Osteoblast (primary cell): ENCODE measurements at regions not wholly inside any gene's neighbourhood (a gene's known extent, or its start where the extent isn't known, plus 50 kb on each side); places are given as distances from the start of the nearest gene placed in this dataset.

Experiments
- DNase-seq: peaks from one replicate; pipeline ENCODE4 v3.0.0; 2011; ENCODE audit warnings: low spot score, mixed read lengths; ENCODE audit not compliant: insufficient read length; ENCODE audit errors: missing footprints
- H2AFZ ChIP-seq: 2 replicates; pipeline ENCODE4 v1.6.0; 2011; ENCODE audit warnings: mild to moderate bottlenecking, low read length
- H3K27ac ChIP-seq: 2 replicates; pipeline ENCODE4 v1.5.1; 2011; ENCODE audit warnings: mild to moderate bottlenecking, low read depth, low read length, moderate library complexity
- H3K27me3 ChIP-seq: 2 replicates; pipeline ENCODE4 v1.6.0; 2012; ENCODE audit warnings: mild to moderate bottlenecking, control low read depth, inconsistent platforms, low read length, moderate library complexity; ENCODE audit not compliant: insufficient read depth
- H3K36me3 ChIP-seq: 2 replicates; pipeline ENCODE4 v1.5.1; 2011; ENCODE audit warnings: mild to moderate bottlenecking, low read length, control low read depth, moderate library complexity; ENCODE audit not compliant: insufficient read depth
- H3K4me1 ChIP-seq: 2 replicates; pipeline ENCODE4 v1.5.1; 2011; ENCODE audit warnings: mild to moderate bottlenecking, low read length, control low read depth, moderate library complexity; ENCODE audit not compliant: insufficient read depth
- H3K4me2 ChIP-seq: 2 replicates; pipeline ENCODE4 v1.6.0; 2011; ENCODE audit warnings: mild to moderate bottlenecking, low read length; ENCODE audit not compliant: insufficient read depth
- H3K4me3 ChIP-seq: fragments of 200-600 bp; sonication (generic); 3 replicates; pipeline ENCODE4 v1.5.1; 2012; ENCODE audit warnings: mild to moderate bottlenecking, low read length, inconsistent platforms; ENCODE audit not compliant: insufficient read depth
- H3K79me2 ChIP-seq: 2 replicates; pipeline ENCODE4 v1.6.0; 2012; ENCODE audit warnings: mild to moderate bottlenecking, low read length, control low read depth, inconsistent platforms; ENCODE audit not compliant: insufficient read depth
- H3K9me3 ChIP-seq: 2 replicates; pipeline ENCODE4 v1.5.1; 2011; ENCODE audit warnings: low read depth, low read length, control low read depth
- H4K20me1 ChIP-seq: 2 replicates; pipeline ENCODE4 v1.6.0; 2012; ENCODE audit warnings: mild to moderate bottlenecking, low read length, control low read depth; ENCODE audit not compliant: insufficient read depth
- TF ChIP-seq, protein P1 (sequence below): IDR thresholded peaks from 2 replicates; pipeline ENCODE4 v1.5.1; 2011; ENCODE audit warnings: mild to moderate bottlenecking, low read depth, low read length, moderate library complexity; ENCODE audit errors: extremely low read depth

DNA sequence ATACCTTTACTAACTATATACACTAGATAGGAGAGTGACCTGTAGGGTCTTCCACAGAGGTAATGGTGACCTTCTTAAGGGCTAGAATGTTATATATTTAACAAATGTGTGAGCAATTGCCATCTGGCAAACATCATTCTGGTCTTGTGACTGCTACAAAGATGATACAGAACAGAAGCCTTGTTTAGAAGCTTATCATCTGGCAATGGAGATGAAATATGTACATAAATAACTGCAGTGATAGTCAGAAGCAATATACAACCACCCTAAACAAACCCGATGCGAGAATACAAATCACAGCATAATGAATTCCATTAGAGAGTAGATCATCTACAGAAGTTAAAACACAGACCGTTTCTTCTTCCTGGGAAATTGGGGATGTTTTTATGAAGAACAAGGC lies 952.7 kb upstream of the SLIT2 start:
- Histone ChIP-seq H3K4me1 (peaks cover 3% of the 10 kb centered on the region), H3K79me2 (no peaks in the 10 kb centered on the region), H3K27me3 (no peaks in the 10 kb centered on the region), H3K9me3 (no peaks in the 10 kb centered on the region), H3K4me3 (no peak overlapping the region), H4K20me1 (no peaks in the 10 kb centered on the region), H3K4me2 (no peak overlapping the region), H3K36me3 (no peaks in the 10 kb centered on the region), H2AFZ (no peak overlapping the region), H3K27ac (no peak overlapping the region)
- DNase-seq, result no peak
- TF ChIP-seq, protein P1, sequence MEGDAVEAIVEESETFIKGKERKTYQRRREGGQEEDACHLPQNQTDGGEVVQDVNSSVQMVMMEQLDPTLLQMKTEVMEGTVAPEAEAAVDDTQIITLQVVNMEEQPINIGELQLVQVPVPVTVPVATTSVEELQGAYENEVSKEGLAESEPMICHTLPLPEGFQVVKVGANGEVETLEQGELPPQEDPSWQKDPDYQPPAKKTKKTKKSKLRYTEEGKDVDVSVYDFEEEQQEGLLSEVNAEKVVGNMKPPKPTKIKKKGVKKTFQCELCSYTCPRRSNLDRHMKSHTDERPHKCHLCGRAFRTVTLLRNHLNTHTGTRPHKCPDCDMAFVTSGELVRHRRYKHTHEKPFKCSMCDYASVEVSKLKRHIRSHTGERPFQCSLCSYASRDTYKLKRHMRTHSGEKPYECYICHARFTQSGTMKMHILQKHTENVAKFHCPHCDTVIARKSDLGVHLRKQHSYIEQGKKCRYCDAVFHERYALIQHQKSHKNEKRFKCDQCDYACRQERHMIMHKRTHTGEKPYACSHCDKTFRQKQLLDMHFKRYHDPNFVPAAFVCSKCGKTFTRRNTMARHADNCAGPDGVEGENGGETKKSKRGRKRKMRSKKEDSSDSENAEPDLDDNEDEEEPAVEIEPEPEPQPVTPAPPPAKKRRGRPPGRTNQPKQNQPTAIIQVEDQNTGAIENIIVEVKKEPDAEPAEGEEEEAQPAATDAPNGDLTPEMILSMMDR, result no peak

DNA sequence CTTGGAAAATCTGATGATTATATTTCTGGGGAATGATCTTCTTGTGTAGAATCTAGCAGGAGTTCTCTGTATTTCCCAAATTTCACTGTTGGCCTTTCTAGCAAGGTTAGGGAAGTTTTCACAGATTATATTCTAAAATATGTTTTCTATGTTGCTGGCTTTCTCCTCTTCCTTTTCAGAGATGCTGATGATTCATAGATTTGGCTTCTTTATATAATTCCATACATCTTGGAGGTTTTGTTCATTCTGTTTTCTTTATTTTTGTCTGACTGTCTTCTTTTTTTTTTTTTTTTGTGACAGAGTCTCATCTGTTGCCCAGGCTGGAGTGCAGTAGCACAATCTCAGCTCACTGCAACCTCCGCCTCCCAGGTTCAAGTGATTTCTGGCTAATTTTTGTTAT lies 957.9 kb upstream of the SLIT2 start:
- Histone ChIP-seq H4K20me1 (no peaks in the 10 kb centered on the region), H3K27me3 (no peaks in the 10 kb centered on the region), H3K4me2 (no peak overlapping the region), H3K27ac (no peak overlapping the region), H3K4me1 (no peaks in the 10 kb centered on the region), H3K36me3 (no peaks in the 10 kb centered on the region), H3K4me3 (no peak overlapping the region), H3K9me3 (peaks cover 4% of the 10 kb centered on the region), H3K79me2 (no peaks in the 10 kb centered on the region), H2AFZ (no peak overlapping the region)
- TF ChIP-seq, protein P1, result no peak
- no peak for DNase-seq

DNA sequence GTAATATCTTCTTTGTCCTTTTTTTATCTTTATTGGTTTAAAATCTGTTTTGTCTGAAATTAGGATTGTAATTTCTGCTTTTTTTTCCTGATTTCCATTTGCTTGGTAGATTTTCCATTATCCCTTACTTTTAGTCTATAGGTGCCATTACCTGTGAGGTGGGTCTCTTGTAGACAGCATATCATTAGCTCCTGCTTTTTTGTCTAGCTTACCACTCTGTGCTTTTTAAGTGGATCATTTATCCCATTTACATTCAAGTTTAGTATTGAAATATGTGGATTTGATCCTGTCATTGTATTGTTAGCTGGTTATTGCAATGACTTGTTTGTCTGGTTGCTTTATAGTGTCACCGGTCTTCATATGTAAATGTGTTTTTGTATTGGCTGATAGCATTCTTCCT lies 958.6 kb upstream of the SLIT2 start:
- H3K36me3 ChIP-seq, result no peaks in the 10 kb centered on the region
- peaks cover 4% of the 10 kb centered on the region for H3K9me3 ChIP-seq
- no peak overlapping the region for H3K4me2 ChIP-seq
- DNase-seq, result no peak
- H2AFZ ChIP-seq, result no peak overlapping the region
- H3K79me2 ChIP-seq, result no peaks in the 10 kb centered on the region
- H3K27ac ChIP-seq, result no peak overlapping the region
- H3K4me1 ChIP-seq, result no peaks in the 10 kb centered on the region
- TF ChIP-seq, protein P1, result no peak
- no peaks in the 10 kb centered on the region for H4K20me1 ChIP-seq
- no peaks in the 10 kb centered on the region for H3K27me3 ChIP-seq
- no peak overlapping the region for H3K4me3 ChIP-seq

DNA sequence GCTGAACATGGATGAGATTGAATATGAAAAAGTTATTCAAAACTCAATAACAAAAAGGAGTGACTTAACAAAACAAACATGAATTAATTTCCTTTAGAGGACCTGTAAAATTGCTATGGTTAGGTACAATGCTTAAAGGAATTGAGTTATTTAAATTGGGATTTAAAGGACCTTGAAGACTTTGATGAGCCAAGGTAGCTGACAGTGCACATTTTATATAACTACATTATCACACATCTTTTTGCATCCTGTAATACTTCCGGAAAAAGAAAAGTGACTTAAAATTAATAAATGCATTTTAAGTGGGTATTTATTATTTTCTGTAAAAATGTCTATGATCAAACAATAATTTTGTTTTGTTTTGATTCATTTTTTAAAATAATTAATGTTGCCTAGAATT lies 964.8 kb upstream of the SLIT2 start:
- Histone ChIP-seq H3K4me3 (no peak overlapping the region), H4K20me1 (no peaks in the 10 kb centered on the region), H2AFZ (no peak overlapping the region), H3K4me2 (no peak overlapping the region), H3K27me3 (no peaks in the 10 kb centered on the region), H3K36me3 (no peaks in the 10 kb centered on the region), H3K79me2 (no peaks in the 10 kb centered on the region), H3K4me1 (no peaks in the 10 kb centered on the region), H3K9me3 (no peaks in the 10 kb centered on the region), H3K27ac (no peak overlapping the region)
- DNase-seq, result no peak
- TF ChIP-seq, protein P1, result no peak
